H9 (cell line): ENCODE measurements at regions not wholly inside any gene's neighbourhood (a gene's known extent, or its start where the extent isn't known, plus 50 kb on each side); places are given as distances from the start of the nearest gene placed in this dataset.

ENCODE experiments used
- DNase-seq: peaks from one replicate; pipeline ENCODE4 v3.0.0-alpha.2; 2017
- H2AFZ ChIP-seq: one replicate; pipeline ENCODE4 v1.6.1; 2013; ENCODE audit warnings: mild to moderate bottlenecking, low read length, control low read depth, moderate library complexity
- H2AK5ac ChIP-seq: 2 replicates; pipeline ENCODE4 v1.6.1; 2013; ENCODE audit warnings: low read length, control low read depth, mixed read lengths; ENCODE audit not compliant: insufficient read length
- H2BK120ac ChIP-seq: one replicate; pipeline ENCODE4 v1.6.1; 2013; ENCODE audit warnings: low read depth, mild to moderate bottlenecking, low read length, control low read depth, inconsistent platforms; ENCODE audit not compliant: poor library complexity, severe bottlenecking
- H2BK12ac ChIP-seq: 2 replicates; pipeline ENCODE4 v1.6.1; 2013; ENCODE audit warnings: low read length, control low read depth, mixed read lengths, low read depth; ENCODE audit not compliant: insufficient read length
- H2BK15ac ChIP-seq: 2 replicates; pipeline ENCODE4 v1.6.1; 2013; ENCODE audit warnings: low read depth, low read length, control low read depth
- H2BK20ac ChIP-seq: one replicate; pipeline ENCODE4 v1.6.1; 2013; ENCODE audit warnings: low read depth, mild to moderate bottlenecking, low read length, control low read depth, inconsistent platforms; ENCODE audit not compliant: poor library complexity, severe bottlenecking
- H2BK5ac ChIP-seq: 2 replicates; pipeline ENCODE4 v1.6.1; 2013; ENCODE audit warnings: low read length, control low read depth, mixed read lengths; ENCODE audit not compliant: insufficient read length
- H3K14ac ChIP-seq: 2 replicates; pipeline ENCODE4 v1.6.1; 2013; ENCODE audit warnings: low read length, control low read depth; ENCODE audit not compliant: insufficient read depth
- H3K18ac ChIP-seq: 2 replicates; pipeline ENCODE4 v1.6.1; 2013; ENCODE audit warnings: low read depth, mild to moderate bottlenecking, mixed read lengths, low read length, control low read depth; ENCODE audit not compliant: insufficient read length
- H3K23ac ChIP-seq: 2 replicates; pipeline ENCODE4 v1.6.1; 2013; ENCODE audit warnings: low read length, control low read depth, mixed read lengths, low read depth; ENCODE audit not compliant: insufficient read length
- H3K23me2 ChIP-seq: 2 replicates; pipeline ENCODE4 v1.6.1; 2013; ENCODE audit warnings: low read depth, mild to moderate bottlenecking, mixed read lengths, low read length, control low read depth; ENCODE audit not compliant: insufficient read length, poor library complexity, severe bottlenecking
- H3K27ac ChIP-seq: 2 replicates; pipeline ENCODE4 v1.5.1; 2013; ENCODE audit warnings: low read length, control low read depth, mixed read lengths, low read depth; ENCODE audit not compliant: insufficient read length
- H3K27me3 ChIP-seq: 2 replicates; pipeline ENCODE4 v1.6.1; 2013; ENCODE audit warnings: low read length, control low read depth, inconsistent platforms; ENCODE audit not compliant: insufficient read depth
- H3K4ac ChIP-seq: 2 replicates; pipeline ENCODE4 v1.6.1; 2013; ENCODE audit warnings: low read depth, mild to moderate bottlenecking, control low read depth, inconsistent platforms, low read length, moderate library complexity
- H3K4me1 ChIP-seq: 2 replicates; pipeline ENCODE4 v1.6.1; 2013; ENCODE audit warnings: low read length, control low read depth, inconsistent platforms; ENCODE audit not compliant: insufficient read depth
- H3K4me2 ChIP-seq: 2 replicates; pipeline ENCODE4 v1.6.1; 2013; ENCODE audit warnings: low read length, control low read depth, mixed read lengths; ENCODE audit not compliant: insufficient read length, insufficient read depth
- H3K56ac ChIP-seq: 2 replicates; pipeline ENCODE4 v1.6.1; 2013; ENCODE audit warnings: low read depth, mild to moderate bottlenecking, mixed read lengths, low read length, control low read depth; ENCODE audit not compliant: insufficient read length
- H3K79me1 ChIP-seq: 2 replicates; pipeline ENCODE4 v1.6.1; 2013; ENCODE audit warnings: low read depth, mild to moderate bottlenecking, moderate library complexity, low read length, control low read depth, inconsistent platforms; ENCODE audit not compliant: insufficient read depth, poor library complexity, severe bottlenecking
- H3K79me2 ChIP-seq: 2 replicates; pipeline ENCODE4 v1.6.1; 2013; ENCODE audit warnings: low read length, control low read depth, inconsistent platforms; ENCODE audit not compliant: insufficient read depth
- H3K9ac ChIP-seq: 2 replicates; pipeline ENCODE4 v1.6.1; 2013; ENCODE audit warnings: low read length, control low read depth, mixed read lengths; ENCODE audit not compliant: insufficient read length; ENCODE audit errors: extremely low read depth
- H3K9me3 ChIP-seq: one replicate; pipeline ENCODE4 v1.6.1; 2013; ENCODE audit warnings: low read depth, low read length, inconsistent platforms; ENCODE audit not compliant: control insufficient read depth
- H3T11ph ChIP-seq: one replicate; pipeline ENCODE4 v1.6.1; 2013; ENCODE audit warnings: mild to moderate bottlenecking, low read length, control low read depth, inconsistent platforms
- H4K20me1 ChIP-seq: one replicate; pipeline ENCODE4 v1.6.1; 2013; ENCODE audit not compliant: control insufficient read depth, insufficient read length, insufficient read depth
- H4K5ac ChIP-seq: 2 replicates; pipeline ENCODE4 v1.6.1; 2013; ENCODE audit warnings: low read depth, mild to moderate bottlenecking, mixed read lengths, low read length, control low read depth; ENCODE audit not compliant: insufficient read length
- H4K8ac ChIP-seq: replicated peaks from 2 replicates; pipeline ENCODE4 v1.6.1; 2013; ENCODE audit warnings: low read length, control low read depth, mixed read lengths, low read depth; ENCODE audit not compliant: insufficient read length
- H4K91ac ChIP-seq: 2 replicates; pipeline ENCODE4 v1.6.1; 2013; ENCODE audit warnings: low read depth, mild to moderate bottlenecking, moderate library complexity, mixed read lengths, low read length, control low read depth; ENCODE audit not compliant: insufficient read length
- H3K27ac Mint-ChIP-seq, 3 experiments: 2 replicates in 2 of 3; 3 replicates in 1 of 3; pipeline ENCODE4 v1.8.0; 2020 to 2021; ENCODE audit warnings: mixed read lengths in 3 of 3, mild to moderate bottlenecking in 1 of 3, moderate library complexity in 1 of 3
- H3K27me3 Mint-ChIP-seq: 2 replicates; pipeline ENCODE4 v1.8.0; 2021; ENCODE audit warnings: low read depth, mild to moderate bottlenecking, moderate library complexity, mixed read lengths
- H3K36me3 Mint-ChIP-seq, 3 experiments: 2 replicates in 2 of 3; 3 replicates in 1 of 3; pipeline ENCODE4 v1.8.0; 2020 to 2021; ENCODE audit warnings: low read depth in 3 of 3, mixed read lengths in 3 of 3; ENCODE audit not compliant: insufficient read depth in 1 of 3
- H3K4me1 Mint-ChIP-seq, 2 experiments: 2 replicates each; pipeline ENCODE4 v1.8.0; 2020; ENCODE audit warnings: mixed read lengths in 2 of 2
- H3K4me3 Mint-ChIP-seq, 2 experiments: 2 replicates in 1 of 2; 3 replicates in 1 of 2; pipeline ENCODE4 v1.8.0; 2020 to 2021; ENCODE audit warnings: mild to moderate bottlenecking in 2 of 2, mixed read lengths in 2 of 2, moderate library complexity in 1 of 2
- H3K9me3 Mint-ChIP-seq, 2 experiments: 2 replicates in 1 of 2; 3 replicates in 1 of 2; pipeline ENCODE4 v1.8.0; 2020; ENCODE audit warnings: mild to moderate bottlenecking in 2 of 2, mixed read lengths in 2 of 2, moderate library complexity in 1 of 2
- CTCF ChIP-seq: fragments of 200-600 bp; sonication (generic); conservative IDR thresholded peaks from 3 replicates; pipeline ENCODE4 v1.8.0; 2021; ENCODE audit warnings: antibody characterized with exemption, mild to moderate bottlenecking

- DNase-seq, result no peak
- Histone ChIP-seq H4K20me1 (no peaks in the 10 kb centered on the region), H3K79me2 (no peaks in the 10 kb centered on the region), H3K27ac (no peak overlapping the region), H3K4me1 (no peaks in the 10 kb centered on the region), H3K18ac (no peak overlapping the region), H2BK20ac (no peak overlapping the region), H2AFZ (no peak overlapping the region), H4K5ac (no peak overlapping the region), H3K4ac (no peak overlapping the region), H2AK5ac (no peak overlapping the region), H3K9ac (no peak overlapping the region), H3K23me2 (no peaks in the 10 kb centered on the region), H3K23ac (no peak overlapping the region), H4K8ac (no peak overlapping the region), H3K9me3 (no peaks in the 10 kb centered on the region), H3K14ac (no peak overlapping the region), H3K27me3 (no peaks in the 10 kb centered on the region), H2BK120ac (no peak overlapping the region), H2BK5ac (no peak overlapping the region), H3K4me2 (no peak overlapping the region), H3K56ac (no peak overlapping the region), H3T11ph (no peak overlapping the region), H3K79me1 (no peaks in the 10 kb centered on the region), H4K91ac (no peak overlapping the region), H2BK15ac (no peak overlapping the region), H2BK12ac (no peak overlapping the region)
- Mint-ChIP-seq H3K36me3 (peaks cover 0 to 5% (median 3%) of the 10 kb centered on the region in 3 experiments; a peak in 3 of 7 replicates), H3K27ac (no peak overlapping the region), H3K4me1 (no peaks in the 10 kb centered on the region; a peak in 1 of 4 replicates), H3K4me3 (no peak overlapping the region), H3K9me3 (no peaks in the 10 kb centered on the region; a peak in 1 of 5 replicates), H3K27me3 (peaks cover 11% of the 10 kb centered on the region)
- TF ChIP-seq CTCF, result no peak
Observed at GRCh38 chr14:37787879-37788494, 192.6 kb downstream of the TTC6 start.
